Body of pancreas (tissue), 4 donors: ENCODE measurements at regions not wholly inside any gene's neighbourhood (a gene's known extent, or its start where the extent isn't known, plus 50 kb on each side); places are given as distances from the start of the nearest gene placed in this dataset.

Experiments
- ATAC-seq: fragments of 150-250 bp; one replicate; pipeline ENCODE4 v1.9.1; 2016
- DNase-seq, 4 donors: peaks; one replicate each; pipeline ENCODE4 v3.0.0-alpha.2; 2019
- H3K27ac ChIP-seq, 4 donors: fragments of 200-600 bp; sonication (generic); 1 replicate in 3 of 4; 2 replicates in 1 of 4; pipeline versions ENCODE4 v1.5.1 to v1.6.1; 2016 to 2019; ENCODE audit warnings: mild to moderate bottlenecking in 1 of 4, mixed read lengths in 1 of 4, moderate library complexity in 1 of 4
- H3K27me3 ChIP-seq, 2 donors: fragments of 200-600 bp; sonication (generic); one replicate each; pipeline ENCODE4 v1.6.0; 2016; ENCODE audit warnings: mild to moderate bottlenecking in 1 of 2
- H3K36me3 ChIP-seq, 2 donors: fragments of 200-600 bp; sonication (generic); replicated peaks in 1 of 2; 2 replicates each; pipeline ENCODE4 v1.5.1; 2016; ENCODE audit warnings: low read depth in 2 of 2; ENCODE audit not compliant: insufficient read depth in 1 of 2
- H3K4me1 ChIP-seq: fragments of 200-600 bp; sonication (generic); one replicate; pipeline ENCODE4 v1.6.0; 2016
- H3K4me3 ChIP-seq, 2 donors: fragments of 200-600 bp; sonication (generic); 1 replicate in 1 of 2; 2 replicates in 1 of 2; pipeline ENCODE4 v1.5.1; 2016 to 2019
- H3K9me3 ChIP-seq, 3 donors: fragments of 200-600 bp; sonication (generic); 1 replicate in 2 of 3; 2 replicates in 1 of 3; pipeline ENCODE4 v1.5.1; 2016
- POLR2A ChIP-seq, 3 donors: fragments of 450-650 bp; IDR thresholded peaks; one replicate each; pipeline ENCODE4 v1.6.1; 2016; ENCODE audit warnings: antibody characterized with exemption in 3 of 3, mild to moderate bottlenecking in 2 of 3
- WGBS, 2 donors: methylation state at CpG; one replicate each; pipeline ENCODE4 v1.1.5; 2017; 5-methylcytosine and 5-hydroxymethylcytosine counted together
- intact Hi-C: fragments of 100-400 bp; cut with DNase I; formaldehyde crosslinking; loops from one replicate; pipeline ENCODE4 v1.15.1; 2023
- TF ChIP-seq, protein P1 (sequence below), 7 experiments: fragments of 450-650 bp in 4 of 7; fragments of 200-600 bp in 3 of 7; sonication (generic) in 3 of 7; IDR thresholded peaks; one replicate each; pipeline ENCODE4 v1.5.1; 2016 to 2019; ENCODE audit warnings: antibody characterized with exemption in 7 of 7

- Histone ChIP-seq H3K4me3 (no peak overlapping the region), H3K36me3 (no peaks in the 10 kb centered on the region), H3K9me3 (no peaks in the 10 kb centered on the region), H3K27ac (no peak overlapping the region), H3K27me3 (no peaks in the 10 kb centered on the region), H3K4me1 (no peaks in the 10 kb centered on the region)
- intact Hi-C loops = no loop called here
- TF ChIP-seq, protein P1, sequence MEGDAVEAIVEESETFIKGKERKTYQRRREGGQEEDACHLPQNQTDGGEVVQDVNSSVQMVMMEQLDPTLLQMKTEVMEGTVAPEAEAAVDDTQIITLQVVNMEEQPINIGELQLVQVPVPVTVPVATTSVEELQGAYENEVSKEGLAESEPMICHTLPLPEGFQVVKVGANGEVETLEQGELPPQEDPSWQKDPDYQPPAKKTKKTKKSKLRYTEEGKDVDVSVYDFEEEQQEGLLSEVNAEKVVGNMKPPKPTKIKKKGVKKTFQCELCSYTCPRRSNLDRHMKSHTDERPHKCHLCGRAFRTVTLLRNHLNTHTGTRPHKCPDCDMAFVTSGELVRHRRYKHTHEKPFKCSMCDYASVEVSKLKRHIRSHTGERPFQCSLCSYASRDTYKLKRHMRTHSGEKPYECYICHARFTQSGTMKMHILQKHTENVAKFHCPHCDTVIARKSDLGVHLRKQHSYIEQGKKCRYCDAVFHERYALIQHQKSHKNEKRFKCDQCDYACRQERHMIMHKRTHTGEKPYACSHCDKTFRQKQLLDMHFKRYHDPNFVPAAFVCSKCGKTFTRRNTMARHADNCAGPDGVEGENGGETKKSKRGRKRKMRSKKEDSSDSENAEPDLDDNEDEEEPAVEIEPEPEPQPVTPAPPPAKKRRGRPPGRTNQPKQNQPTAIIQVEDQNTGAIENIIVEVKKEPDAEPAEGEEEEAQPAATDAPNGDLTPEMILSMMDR (IDR thresholded peaks at IDR 0.05) = no peak
- no peak for TF ChIP-seq POLR2A (IDR thresholded peaks at IDR 0.05)
- ATAC-seq (no peak), DNase-seq (no peak)
- WGBS, 2 donors = 60 to 77% methylated on average over 7 to 14 of the region's 15 CpGs
These were observed 159.6 kb downstream of the NUP210 start for GRCh38 chr3:13260259-13261103.

GRCh38 chr3:13259831-13260230, 160.3 kb downstream of the NUP210 start:
- Histone ChIP-seq H3K36me3 (no peaks in the 10 kb centered on the region), H3K9me3 (no peaks in the 10 kb centered on the region), H3K27ac (no peak overlapping the region), H3K4me3 (no peak overlapping the region), H3K27me3 (no peaks in the 10 kb centered on the region), H3K4me1 (no peaks in the 10 kb centered on the region)
- 59 to 63% methylated on average over 5 of the region's 5 CpGs for WGBS, 2 donors
- no peak for ATAC-seq
- DNase-seq = no peak
- intact Hi-C loops = no loop called here
- TF ChIP-seq, protein P1 (IDR thresholded peaks at IDR 0.05) = no peak
- TF ChIP-seq POLR2A (IDR thresholded peaks at IDR 0.05) = no peak

DNA sequence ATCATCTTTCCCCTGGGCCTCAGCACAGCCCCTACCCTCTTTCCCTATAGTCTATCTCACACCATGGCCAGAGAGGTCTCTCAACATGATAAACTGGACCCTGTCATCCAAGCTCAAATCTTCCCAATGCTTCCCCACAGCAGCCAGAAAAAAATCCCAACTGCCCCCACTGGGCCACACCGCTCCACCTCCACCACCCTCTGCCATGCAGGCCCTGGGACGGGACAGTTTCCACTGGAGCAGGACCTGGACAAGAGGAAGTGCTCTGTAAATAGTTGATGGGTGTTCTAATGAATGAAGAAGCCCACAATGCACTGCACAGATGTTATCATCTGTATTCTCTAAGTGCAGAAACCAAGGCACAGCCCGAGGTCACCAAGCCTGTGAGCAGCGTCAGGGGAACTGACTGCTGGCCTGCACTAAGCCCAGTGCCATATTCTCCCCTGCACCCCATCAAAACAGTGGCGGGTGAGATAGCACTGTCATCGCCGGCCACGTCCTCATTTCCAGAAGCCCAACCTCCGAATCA, 161.1 kb downstream of the NUP210 start:
- TF ChIP-seq POLR2A (IDR thresholded peaks at IDR 0.05) = no peak
- TF ChIP-seq, protein P1 (IDR thresholded peaks at IDR 0.05) = no peak
- Histone ChIP-seq H3K4me1 (no peaks in the 10 kb centered on the region), H3K27ac (no peak overlapping the region), H3K27me3 (no peaks in the 10 kb centered on the region), H3K36me3 (no peaks in the 10 kb centered on the region), H3K9me3 (no peaks in the 10 kb centered on the region), H3K4me3 (no peak overlapping the region)
- 79 to 86% methylated on average over 9 of the region's 9 CpGs for WGBS, 2 donors
- no peak for DNase-seq
- intact Hi-C loops = no loop called here
- ATAC-seq = no peak

DNA sequence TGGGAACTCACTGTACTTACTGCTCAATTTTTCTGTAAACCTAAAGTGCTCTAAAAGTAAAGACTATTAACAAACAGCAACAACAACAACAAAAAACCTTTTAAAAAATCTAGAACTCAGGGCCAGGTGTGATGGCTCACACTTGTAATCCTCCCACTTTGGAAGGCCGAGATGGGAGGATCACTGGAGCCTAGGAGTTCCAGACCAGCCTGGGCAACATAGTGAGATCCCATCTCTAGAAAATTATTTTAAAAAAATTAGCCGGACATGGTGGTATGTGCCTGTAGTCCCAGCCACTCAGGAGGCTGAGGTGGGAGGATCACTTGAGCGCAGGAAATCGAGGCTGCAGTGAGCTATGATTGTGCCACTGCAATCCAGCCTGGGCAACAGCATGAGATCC, 161.8 kb downstream of the NUP210 start:
- ATAC-seq = no peak
- H3K9me3 ChIP-seq = no peaks in the 10 kb centered on the region
- TF ChIP-seq, protein P1 (IDR thresholded peaks at IDR 0.05) = no peak
- no peak for TF ChIP-seq POLR2A (IDR thresholded peaks at IDR 0.05)
- no peaks in the 10 kb centered on the region for H3K4me1 ChIP-seq
- no peak overlapping the region for H3K4me3 ChIP-seq
- no peaks in the 10 kb centered on the region for H3K27me3 ChIP-seq
- 80 to 92% methylated on average over 4 of the region's 4 CpGs for WGBS, 2 donors
- H3K27ac ChIP-seq = no peak overlapping the region
- no peaks in the 10 kb centered on the region for H3K36me3 ChIP-seq
- no peak for DNase-seq
- intact Hi-C loops = no loop called here

DNA sequence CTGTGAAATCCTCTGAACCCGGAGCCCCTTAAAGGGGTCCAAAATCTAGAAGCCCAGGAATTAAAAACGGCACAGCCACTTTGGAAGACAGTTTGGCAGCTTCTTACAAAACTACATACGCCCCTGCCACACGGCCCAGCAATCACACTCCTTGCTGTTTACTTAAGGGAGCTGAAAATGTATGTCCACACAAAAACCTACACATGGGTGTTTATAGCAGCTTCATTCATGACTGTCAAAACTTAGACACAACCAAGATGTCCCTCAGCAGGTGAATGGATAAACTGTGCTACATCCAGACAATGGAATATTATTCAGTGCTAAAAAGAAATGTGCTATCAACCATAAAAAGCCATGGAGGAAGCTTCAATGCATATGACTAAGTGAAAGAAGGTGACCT, 162.5 kb downstream of the NUP210 start:
- Histone ChIP-seq H3K27me3 (no peaks in the 10 kb centered on the region), H3K4me1 (no peaks in the 10 kb centered on the region), H3K36me3 (no peaks in the 10 kb centered on the region), H3K4me3 (no peak overlapping the region), H3K27ac (no peak overlapping the region), H3K9me3 (no peaks in the 10 kb centered on the region)
- TF ChIP-seq, protein P1 (IDR thresholded peaks at IDR 0.05) = no peak
- no peak for TF ChIP-seq POLR2A (IDR thresholded peaks at IDR 0.05)
- intact Hi-C loops = no loop called here
- ATAC-seq (no peak), DNase-seq (no peak)
- 56 to 60% methylated on average over 2 to 4 of the region's 4 CpGs for WGBS, 2 donors
